Esophagus muscularis mucosa (tissue), 4 donors: ENCODE measurements at regions not wholly inside any gene's neighbourhood (a gene's known extent, or its start where the extent isn't known, plus 50 kb on each side); places are given as distances from the start of the nearest gene placed in this dataset.
A peak's percentile ranks its signal among the peaks of the same experiment; 100 is the strongest.

ENCODE experiments used
- DNase-seq: peaks from one replicate; pipeline ENCODE4 v3.0.0-alpha.2; 2017; ENCODE audit errors: extremely low spot score
- H3K27ac ChIP-seq, 4 donors: fragments of 200-600 bp; sonication (generic); replicated peaks in 1 of 4; 1 replicate in 3 of 4; 2 replicates in 1 of 4; pipeline ENCODE4 v1.5.1; 2016 to 2019; ENCODE audit warnings: mild to moderate bottlenecking in 1 of 4
- H3K27me3 ChIP-seq, 4 donors: fragments of 200-600 bp; sonication (generic); one replicate each; pipeline versions ENCODE4 v1.5.1 to v1.6.0; 2016 to 2019
- H3K36me3 ChIP-seq, 4 donors: fragments of 200-600 bp; sonication (generic); one replicate each; pipeline ENCODE4 v1.5.1; 2016 to 2019
- H3K4me1 ChIP-seq, 4 donors: fragments of 200-600 bp; sonication (generic); one replicate each; pipeline ENCODE4 v1.5.1; 2016 to 2019
- H3K4me3 ChIP-seq, 4 donors: fragments of 200-600 bp; sonication (generic); 1 replicate in 2 of 4; 2 replicates in 2 of 4; pipeline ENCODE4 v1.5.1; 2016 to 2019; ENCODE audit warnings: mild to moderate bottlenecking in 4 of 4, moderate library complexity in 1 of 4
- H3K9me3 ChIP-seq, 4 donors: fragments of 200-600 bp; sonication (generic); 1 replicate in 3 of 4; 2 replicates in 1 of 4; pipeline ENCODE4 v1.5.1; 2016 to 2019
- CTCF ChIP-seq, 3 experiments: fragments of 200-600 bp in 2 of 3; fragments of 450-650 bp in 1 of 3; sonication (generic) in 2 of 3; IDR thresholded peaks; one replicate each; pipeline ENCODE4 v1.5.1; 2017 to 2019; ENCODE audit warnings: antibody characterized with exemption in 3 of 3, mild to moderate bottlenecking in 2 of 3, moderate library complexity in 1 of 3
- EP300 ChIP-seq: sonication (generic); formaldehyde crosslinking; IDR thresholded peaks from one replicate; pipeline ENCODE4 v1.6.1; 2017; ENCODE audit warnings: antibody characterized with exemption
- POLR2A ChIP-seq: fragments of 450-650 bp; IDR thresholded peaks from one replicate; pipeline ENCODE4 v1.6.1; 2017; ENCODE audit warnings: antibody characterized with exemption, moderate library complexity, mild to moderate bottlenecking, low read depth
- POLR2AphosphoS5 ChIP-seq, 2 donors: sonication (generic); formaldehyde crosslinking; IDR thresholded peaks; one replicate each; pipeline ENCODE4 v1.6.1; 2017; ENCODE audit warnings: antibody characterized with exemption in 2 of 2
- WGBS: methylation state at CpG from one replicate; pipeline ENCODE4 v1.1.5; 2018; 5-methylcytosine and 5-hydroxymethylcytosine counted together
- intact Hi-C: fragments of 100-400 bp; cut with DNase I; formaldehyde crosslinking; loops from one replicate; pipeline ENCODE4 v1.15.1; 2023

- no peak overlapping the region for H3K4me3 ChIP-seq
- peaks cover 0 to 7% (median 2%) of the 10 kb centered on the region in 4 donors for H3K4me1 ChIP-seq
- no peak for DNase-seq
- no peak overlapping the region for H3K27ac ChIP-seq
- H3K9me3 ChIP-seq = no peaks in the 10 kb centered on the region
- 66% methylated on average over 4 of the region's 4 CpGs for WGBS
- TF ChIP-seq POLR2A (no peak), EP300 (no peak), POLR2AphosphoS5 (IDR thresholded peaks at IDR 0.05) (no peak), CTCF (IDR thresholded peaks at IDR 0.05) (no peak)
- intact Hi-C loops = loop anchor here (10.0 kb wide), 1 partner anchor 523 kb away; no protein-coding TSS in a partner anchor
- H3K27me3 ChIP-seq = no peaks in the 10 kb centered on the region
- no peaks in the 10 kb centered on the region for H3K36me3 ChIP-seq
Measured at GRCh38 chr15:47987461-47987860, 133.3 kb upstream of the SLC24A5 start.

GRCh38 chr15:47987908-47988532 is 132.8 kb upstream of the SLC24A5 start:
- Histone ChIP-seq H3K9me3 (no peaks in the 10 kb centered on the region), H3K4me3 (no peak overlapping the region), H3K27me3 (no peaks in the 10 kb centered on the region), H3K36me3 (no peaks in the 10 kb centered on the region), H3K4me1 (peaks cover 0 to 7% (median 2%) of the 10 kb centered on the region in 4 donors), H3K27ac (no peak overlapping the region)
- intact Hi-C loops = loop anchor here (2.0 to 10.0 kb wide), 2 partner anchors 523 to 791 kb away; no protein-coding TSS in a partner anchor
- DNase-seq = no peak
- no peak for TF ChIP-seq POLR2A
- peak; percentile 68 to 73 (median 70) for TF ChIP-seq CTCF (IDR thresholded peaks at IDR 0.05)
- WGBS = 56% methylated on average over 3 of the region's 3 CpGs

- TF ChIP-seq EP300 (no peak), CTCF (IDR thresholded peaks at IDR 0.05) (no peak), POLR2AphosphoS5 (IDR thresholded peaks at IDR 0.05) (no peak), POLR2A (no peak)
- intact Hi-C loops = loop anchor here (2.0 to 10.0 kb wide), 2 partner anchors 524 to 792 kb away; no protein-coding TSS in a partner anchor
- Histone ChIP-seq H3K27ac (no peak overlapping the region), H3K27me3 (no peaks in the 10 kb centered on the region), H3K4me1 (peaks cover 0 to 7% (median 2%) of the 10 kb centered on the region in 4 donors), H3K9me3 (no peaks in the 10 kb centered on the region), H3K36me3 (no peaks in the 10 kb centered on the region), H3K4me3 (no peak overlapping the region)
- no peak for DNase-seq
- 42% methylated on average over 1 of the region's 1 CpG for WGBS
Measured at GRCh38 chr15:47988564-47988963, 132.2 kb upstream of the SLC24A5 start.

- no peak for DNase-seq
- no peak for TF ChIP-seq POLR2A
- no peak for TF ChIP-seq POLR2AphosphoS5 (IDR thresholded peaks at IDR 0.05)
- no peak for TF ChIP-seq EP300
- 98% methylated on average over 2 of the region's 2 CpGs for WGBS
- intact Hi-C loops = no loop called here
- H3K27ac ChIP-seq = no peak overlapping the region
- H3K9me3 ChIP-seq = no peaks in the 10 kb centered on the region
- H3K4me3 ChIP-seq = no peak overlapping the region
- H3K4me1 ChIP-seq = peaks cover 0 to 7% (median 2%) of the 10 kb centered on the region in 4 donors
- no peaks in the 10 kb centered on the region for H3K27me3 ChIP-seq
- H3K36me3 ChIP-seq = no peaks in the 10 kb centered on the region
Measured at GRCh38 chr15:47990821-47991220, 130.0 kb upstream of the SLC24A5 start.

- Histone ChIP-seq H3K4me1 (peaks cover 0 to 7% (median 2%) of the 10 kb centered on the region in 4 donors), H3K9me3 (no peaks in the 10 kb centered on the region), H3K36me3 (no peaks in the 10 kb centered on the region), H3K27ac (no peak overlapping the region), H3K27me3 (no peaks in the 10 kb centered on the region), H3K4me3 (no peak overlapping the region)
- TF ChIP-seq POLR2A = no peak
- TF ChIP-seq EP300 = no peak
- no peak for TF ChIP-seq POLR2AphosphoS5 (IDR thresholded peaks at IDR 0.05)
- TF ChIP-seq CTCF (IDR thresholded peaks at IDR 0.05) = no peak
- intact Hi-C loops = no loop called here
- 82% methylated on average over 4 of the region's 4 CpGs for WGBS
- DNase-seq = no peak
Measured at GRCh38 chr15:47991357-47991756, 129.4 kb upstream of the SLC24A5 start.
